ENCODE measurements at regions not wholly inside any gene's neighbourhood (a gene's known extent, or its start where the extent isn't known, plus 50 kb on each side); places are given as distances from the start of the nearest gene placed in this dataset.

GRCh38 chr6:159512104-159512503 lies 180.9 kb downstream of the SOD2 start:
- Histone ChIP-seq H3K27ac (ENCODE audit: insufficient read length, low read depth, low read length) (no peak overlapping the region), H2BK12ac (ENCODE audit: insufficient read length, low read depth, low read length) (no peak overlapping the region), H4K5ac (ENCODE audit: insufficient read length, low read depth, low read length) (no peak overlapping the region), H2AFZ (ENCODE audit: low read length) (no peak overlapping the region), H4K20me1 (ENCODE audit: control insufficient read depth, insufficient read depth, insufficient read length) (no peaks in the 10 kb centered on the region), H3K4me2 (ENCODE audit: insufficient read depth, insufficient read length, low read length) (no peak overlapping the region), H2AK5ac (ENCODE audit: insufficient read length, low read length) (no peak overlapping the region), H2BK15ac (ENCODE audit: low read depth, low read length) (no peak overlapping the region), H3K18ac (ENCODE audit: insufficient read length, low read depth, low read length) (no peak overlapping the region), H3K56ac (ENCODE audit: insufficient read length, low read depth, low read length) (no peak overlapping the region), H2BK20ac (ENCODE audit: low read depth, low read length, poor library complexity, severe bottlenecking) (no peak overlapping the region), H3K9ac (ENCODE audit: extremely low read depth, insufficient read length, low read length) (no peak overlapping the region), H2BK120ac (ENCODE audit: low read depth, low read length, poor library complexity, severe bottlenecking) (no peak overlapping the region), H3K9me3 (ENCODE audit: control insufficient read depth, low read depth, low read length) (no peaks in the 10 kb centered on the region), H3K4me1 (ENCODE audit: insufficient read depth, low read length) (no peaks in the 10 kb centered on the region), H4K8ac (replicated peaks; ENCODE audit: insufficient read length, low read depth, low read length) (no peak overlapping the region), H3K79me2 (ENCODE audit: insufficient read depth, low read length) (no peaks in the 10 kb centered on the region), H3K23ac (ENCODE audit: insufficient read length, low read depth, low read length) (no peak overlapping the region), H3K14ac (ENCODE audit: insufficient read depth, low read length) (no peak overlapping the region), H2BK5ac (ENCODE audit: insufficient read length, low read length) (no peak overlapping the region), H3K23me2 (ENCODE audit: insufficient read length, low read depth, low read length, poor library complexity, severe bottlenecking) (no peaks in the 10 kb centered on the region), H4K91ac (ENCODE audit: insufficient read length, low read depth, low read length) (no peak overlapping the region), H3K79me1 (ENCODE audit: insufficient read depth, low read depth, low read length, poor library complexity, severe bottlenecking) (no peaks in the 10 kb centered on the region), H3K27me3 (ENCODE audit: insufficient read depth, low read length) (no peaks in the 10 kb centered on the region), H3T11ph (ENCODE audit: low read length) (no peak overlapping the region), H3K4ac (ENCODE audit: low read depth, low read length) (no peak overlapping the region)
- TF ChIP-seq CTCF (conservative IDR thresholded peaks at IDR 0.05), result no peak
- Mint-ChIP-seq H3K4me3 (no peak overlapping the region), H3K36me3 (ENCODE audit: insufficient read depth in 1 of 3, low read depth in 3 of 3) (no peaks in the 10 kb centered on the region; a peak in 2 of 7 replicates), H3K27me3 (ENCODE audit: low read depth) (peaks cover 8% of the 10 kb centered on the region), H3K9me3 (peaks cover 8 to 40% of the 10 kb centered on the region in 2 experiments), H3K4me1 (no peaks in the 10 kb centered on the region), H3K27ac (no peak overlapping the region)
- no peak for DNase-seq
- WGBS (ENCODE audit: extremely low coverage, insufficient read length, low lambda C conversion rate), result no CpG with 5 or more reads among the region's 2 CpGs

Data from H9 (cell line).